ENCODE measurements at regions not wholly inside any gene's neighbourhood (a gene's known extent, or its start where the extent isn't known, plus 50 kb on each side); places are given as distances from the start of the nearest gene placed in this dataset.

DNA sequence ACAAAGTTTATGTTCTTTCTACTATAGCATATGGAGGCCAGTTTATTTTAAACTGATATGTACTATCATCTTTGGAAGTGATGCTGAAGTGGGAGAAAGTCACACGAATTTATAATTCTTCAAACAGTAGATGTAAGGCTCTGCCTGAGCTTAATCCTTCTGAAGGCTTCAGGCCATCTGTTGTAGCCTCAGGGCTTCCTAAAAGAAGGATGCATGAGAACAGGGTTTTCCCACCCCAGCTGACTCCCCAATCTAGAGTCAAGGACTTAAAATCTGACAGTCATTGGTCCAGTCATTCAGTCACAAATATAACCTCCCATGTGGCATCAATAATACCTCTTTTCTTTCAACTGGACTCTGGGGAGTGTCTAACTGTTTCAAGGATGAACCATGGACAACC is 330.5 kb downstream of the KCNS3 start:
- H3K4me2 ChIP-seq (ENCODE audit: control insufficient read depth, extremely low read depth, insufficient read depth, low read depth, low read length), result no peak overlapping the region
- H3K27ac ChIP-seq (ENCODE audit: control insufficient read depth, insufficient read depth, low read length), result no peak overlapping the region
- no peaks in the 10 kb centered on the region for H3K9me3 ChIP-seq (ENCODE audit: control insufficient read depth, low read depth, low read length)
- H3K4me3 ChIP-seq (ENCODE audit: control insufficient read depth in 2 of 3, extremely low read depth in 1 of 3, insufficient read depth in 2 of 3, low read depth in 1 of 3, low read length in 3 of 3), result no peak overlapping the region
- H3K9ac ChIP-seq (ENCODE audit: control insufficient read depth, extremely low read depth, insufficient read depth, low read length), result no peak overlapping the region
- no peaks in the 10 kb centered on the region for H3K79me2 ChIP-seq (ENCODE audit: control insufficient read depth, insufficient read depth, low read length)
- DNase-seq (ENCODE audit: low read depth, low spot score) (no peak), FAIRE-seq (no peak)
- dilution Hi-C loops (cut with MboI; ENCODE audit: extremely low pct_ligation_motif_present, low sequenced_read_pairs), result no loop called here
- peaks cover 15% of the 10 kb centered on the region for H3K4me1 ChIP-seq (ENCODE audit: control insufficient read depth, extremely low read depth, insufficient read depth, low read length)
- no peak for TF ChIP-seq EZH2 (IDR thresholded peaks at IDR 0.05; ENCODE audit: low read length)
- TF ChIP-seq, protein P1, sequence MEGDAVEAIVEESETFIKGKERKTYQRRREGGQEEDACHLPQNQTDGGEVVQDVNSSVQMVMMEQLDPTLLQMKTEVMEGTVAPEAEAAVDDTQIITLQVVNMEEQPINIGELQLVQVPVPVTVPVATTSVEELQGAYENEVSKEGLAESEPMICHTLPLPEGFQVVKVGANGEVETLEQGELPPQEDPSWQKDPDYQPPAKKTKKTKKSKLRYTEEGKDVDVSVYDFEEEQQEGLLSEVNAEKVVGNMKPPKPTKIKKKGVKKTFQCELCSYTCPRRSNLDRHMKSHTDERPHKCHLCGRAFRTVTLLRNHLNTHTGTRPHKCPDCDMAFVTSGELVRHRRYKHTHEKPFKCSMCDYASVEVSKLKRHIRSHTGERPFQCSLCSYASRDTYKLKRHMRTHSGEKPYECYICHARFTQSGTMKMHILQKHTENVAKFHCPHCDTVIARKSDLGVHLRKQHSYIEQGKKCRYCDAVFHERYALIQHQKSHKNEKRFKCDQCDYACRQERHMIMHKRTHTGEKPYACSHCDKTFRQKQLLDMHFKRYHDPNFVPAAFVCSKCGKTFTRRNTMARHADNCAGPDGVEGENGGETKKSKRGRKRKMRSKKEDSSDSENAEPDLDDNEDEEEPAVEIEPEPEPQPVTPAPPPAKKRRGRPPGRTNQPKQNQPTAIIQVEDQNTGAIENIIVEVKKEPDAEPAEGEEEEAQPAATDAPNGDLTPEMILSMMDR (optimal IDR thresholded peaks at IDR 0.05 in 1 of 3, IDR thresholded peaks at IDR 0.05 in 1 of 3, conservative IDR thresholded peaks at IDR 0.05 in 1 of 3; ENCODE audit: extremely low read depth in 1 of 3, insufficient read depth in 2 of 3, low read length in 3 of 3), result no peak
- H3K36me3 ChIP-seq (ENCODE audit: control insufficient read depth in 2 of 2, extremely low read depth in 1 of 2, insufficient read depth in 2 of 2, low read length in 2 of 2), result no peaks in the 10 kb centered on the region
- no peak overlapping the region for H2AFZ ChIP-seq (ENCODE audit: control insufficient read depth, low read length)
- H4K20me1 ChIP-seq (ENCODE audit: control insufficient read depth, extremely low read depth, insufficient read depth, low read length), result no peaks in the 10 kb centered on the region
- H3K9me1 ChIP-seq (ENCODE audit: control insufficient read depth, extremely low read depth, insufficient read depth, low read length), result peaks cover 3% of the 10 kb centered on the region
- no peaks in the 10 kb centered on the region for H3K27me3 ChIP-seq (ENCODE audit: control insufficient read depth, extremely low read depth, insufficient read depth, low read length)

DNA sequence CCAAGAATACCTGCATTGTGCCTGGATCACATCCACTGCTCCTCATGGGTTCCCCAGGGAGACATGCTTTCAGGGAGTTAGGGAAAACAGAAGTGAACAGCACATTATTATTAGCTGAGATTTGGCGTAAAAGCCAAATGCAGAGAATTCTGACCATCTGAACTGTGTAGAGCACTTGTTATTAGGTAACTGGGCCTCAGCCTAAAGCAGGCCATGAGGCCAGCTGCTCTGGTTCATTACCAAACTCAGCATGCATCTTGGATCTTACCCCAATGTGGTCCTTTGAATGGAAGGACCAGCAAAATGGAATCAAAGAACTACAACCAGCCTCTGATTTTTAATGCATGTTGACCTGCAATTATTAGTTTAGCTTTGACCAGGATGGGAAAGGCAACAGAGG is 322.3 kb downstream of the KCNS3 start:
- Histone ChIP-seq H3K79me2 (ENCODE audit: control insufficient read depth, insufficient read depth, low read length) (no peaks in the 10 kb centered on the region), H3K4me2 (ENCODE audit: control insufficient read depth, extremely low read depth, insufficient read depth, low read depth, low read length) (no peak overlapping the region), H3K36me3 (ENCODE audit: control insufficient read depth in 2 of 2, extremely low read depth in 1 of 2, insufficient read depth in 2 of 2, low read length in 2 of 2) (no peaks in the 10 kb centered on the region), H3K9ac (ENCODE audit: control insufficient read depth, extremely low read depth, insufficient read depth, low read length) (no peak overlapping the region), H3K27ac (ENCODE audit: control insufficient read depth, insufficient read depth, low read length) (no peak overlapping the region), H3K4me1 (ENCODE audit: control insufficient read depth, extremely low read depth, insufficient read depth, low read length) (no peaks in the 10 kb centered on the region), H3K9me1 (ENCODE audit: control insufficient read depth, extremely low read depth, insufficient read depth, low read length) (no peaks in the 10 kb centered on the region), H3K27me3 (ENCODE audit: control insufficient read depth, extremely low read depth, insufficient read depth, low read length) (no peaks in the 10 kb centered on the region), H2AFZ (ENCODE audit: control insufficient read depth, low read length) (no peak overlapping the region), H4K20me1 (ENCODE audit: control insufficient read depth, extremely low read depth, insufficient read depth, low read length) (no peaks in the 10 kb centered on the region), H3K4me3 (ENCODE audit: control insufficient read depth in 2 of 3, extremely low read depth in 1 of 3, insufficient read depth in 2 of 3, low read depth in 1 of 3, low read length in 3 of 3) (no peak overlapping the region), H3K9me3 (ENCODE audit: control insufficient read depth, low read depth, low read length) (no peaks in the 10 kb centered on the region)
- dilution Hi-C loops (cut with MboI; ENCODE audit: extremely low pct_ligation_motif_present, low sequenced_read_pairs), result no loop called here
- no peak for TF ChIP-seq EZH2 (IDR thresholded peaks at IDR 0.05; ENCODE audit: low read length)
- TF ChIP-seq, protein P1 (optimal IDR thresholded peaks at IDR 0.05 in 1 of 3, IDR thresholded peaks at IDR 0.05 in 1 of 3, conservative IDR thresholded peaks at IDR 0.05 in 1 of 3; ENCODE audit: extremely low read depth in 1 of 3, insufficient read depth in 2 of 3, low read length in 3 of 3), result no peak
- FAIRE-seq, result no peak
- DNase-seq (ENCODE audit: low read depth, low spot score), result no peak

Data from keratinocyte (primary cell).